GM12874 (cell line): ENCODE measurements at regions not wholly inside any gene's neighbourhood (a gene's known extent, or its start where the extent isn't known, plus 50 kb on each side); places are given as distances from the start of the nearest gene placed in this dataset.

ENCODE experiments used
- CTCF ChIP-seq: IDR thresholded peaks from 2 replicates; pipeline ENCODE4 v1.5.1; 2011; ENCODE audit warnings: low read depth, mild to moderate bottlenecking, control low read depth, low read length, moderate library complexity; ENCODE audit not compliant: insufficient read depth

GRCh38 chr5:173815571-173815970 lies 72.6 kb upstream of the CPEB4 start:
- no peak for TF ChIP-seq CTCF

DNA sequence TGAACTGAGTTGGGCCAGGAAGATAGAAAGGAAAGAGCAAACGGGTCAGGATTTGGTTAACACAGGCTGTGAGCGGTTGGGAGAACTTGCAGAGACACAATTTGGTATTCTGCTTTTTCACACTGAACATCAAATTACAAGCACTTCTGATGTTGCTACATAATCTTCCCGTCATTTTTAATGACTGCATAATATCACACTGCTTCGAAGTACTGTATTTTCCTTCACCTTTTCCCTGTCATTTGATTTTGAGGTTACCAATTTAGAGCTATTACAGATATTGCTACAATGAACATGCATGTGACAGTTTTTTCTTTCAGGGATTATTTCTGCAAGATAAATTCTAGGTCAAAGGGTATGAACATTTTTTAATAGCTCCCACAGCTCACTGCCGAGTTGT lies 71.4 kb upstream of the CPEB4 start:
- TF ChIP-seq CTCF, result no peak

- no peak for TF ChIP-seq CTCF
Measured at GRCh38 chr5:173817561-173817960, 70.6 kb upstream of the CPEB4 start.

GRCh38 chr5:173819521-173819920 lies 68.6 kb upstream of the CPEB4 start:
- no peak for TF ChIP-seq CTCF

DNA sequence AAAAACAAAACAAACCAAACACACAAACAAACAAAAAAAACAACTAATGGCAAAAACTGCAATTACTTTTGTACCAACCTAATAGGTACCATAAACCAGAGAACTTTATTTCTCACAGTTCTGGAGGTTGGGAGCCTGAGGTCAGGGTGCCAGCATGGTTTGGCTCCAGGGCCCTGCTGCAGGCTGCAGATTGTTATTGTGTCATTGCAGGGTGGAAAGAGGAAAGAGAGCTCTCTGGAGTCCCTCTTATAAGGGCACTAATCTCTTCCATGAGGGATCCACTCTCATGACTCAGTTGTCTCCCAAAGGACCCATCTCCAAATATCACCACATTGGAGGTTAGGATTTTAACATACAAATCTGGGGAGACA lies 64.9 kb upstream of the CPEB4 start:
- no peak for TF ChIP-seq CTCF

DNA sequence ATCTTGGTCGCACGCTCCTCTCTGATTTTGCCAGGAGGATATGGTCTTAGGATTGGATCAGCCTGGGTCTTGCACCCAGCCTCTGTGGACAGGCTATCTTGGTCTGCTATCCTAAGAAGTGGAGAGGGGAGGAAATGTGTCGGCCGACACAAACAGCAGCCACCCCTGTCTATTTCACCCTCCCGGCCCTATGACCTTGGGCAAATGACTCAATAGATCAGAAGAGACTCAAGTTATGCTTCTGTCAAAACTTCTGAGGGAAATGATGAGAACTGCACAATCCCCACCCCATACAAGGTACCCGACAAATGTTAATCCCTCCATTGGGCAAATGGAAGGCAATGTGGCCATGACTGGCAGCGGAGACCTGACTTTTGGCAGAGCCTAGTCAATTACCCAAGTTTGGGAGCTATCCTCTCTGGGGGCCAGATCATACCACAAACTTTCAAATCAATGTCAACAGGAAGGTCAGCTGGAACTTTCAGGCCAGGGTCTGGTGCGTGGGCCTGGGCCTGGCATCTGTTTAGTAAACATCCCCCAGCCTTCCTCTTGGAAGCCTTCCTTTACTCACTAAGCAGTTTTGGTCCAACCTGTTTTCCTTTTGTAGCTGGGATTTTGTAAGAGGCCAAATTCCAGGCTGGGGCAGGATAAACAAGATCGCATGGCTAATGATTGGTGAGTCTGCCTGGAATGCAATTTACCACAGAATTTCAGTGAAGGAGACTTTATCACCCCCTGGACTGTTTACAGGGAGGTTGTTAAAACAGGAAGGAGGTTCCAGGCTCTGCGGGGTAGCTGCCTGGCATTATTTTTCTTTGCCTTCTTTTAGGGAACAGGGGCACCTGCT lies 64.2 kb upstream of the CPEB4 start:
- no peak for TF ChIP-seq CTCF

GRCh38 chr5:173825215-173825865 lies 62.8 kb upstream of the CPEB4 start:
- TF ChIP-seq CTCF, result no peak
